GM18499 (cell line): ENCODE measurements at regions not wholly inside any gene's neighbourhood (a gene's known extent, or its start where the extent isn't known, plus 50 kb on each side); places are given as distances from the start of the nearest gene placed in this dataset.
"Not testable (repeated sequence)": the region's sequence is repeated elsewhere in the genome, so short reads cannot be mapped to it uniquely, and the experiment has no call there.

Source experiments
- ATAC-seq: cut with Tn5 transposase; IDR thresholded peaks from one replicate; pipeline ENCODE4 v1.9.1; 2021; ENCODE audit warnings: moderate number of reproducible peaks; ENCODE audit not compliant: insufficient read depth, unreplicated experiment

GRCh38 chr4:130646886-130647285 is 1550.9 kb downstream of the C4orf33 start:
- ATAC-seq = no peak

GRCh38 chr4:130648570-130648969 is 1552.6 kb downstream of the C4orf33 start:
- ATAC-seq = no peak

GRCh38 chr4:130653842-130654241 is 1557.9 kb downstream of the C4orf33 start:
- no peak for ATAC-seq

GRCh38 chr4:130659320-130659719 is 1563.4 kb downstream of the C4orf33 start:
- ATAC-seq = no peak

GRCh38 chr4:130668859-130669258 is 1572.9 kb downstream of the C4orf33 start:
- no peak for ATAC-seq

GRCh38 chr4:130675266-130675665 is 1579.3 kb downstream of the C4orf33 start:
- ATAC-seq = no peak

- ATAC-seq = no peak
These were observed 1593.2 kb downstream of the C4orf33 start for GRCh38 chr4:130689181-130689580.

- ATAC-seq = no peak
These were observed 1602.3 kb downstream of the C4orf33 start for GRCh38 chr4:130698251-130698650.

- ATAC-seq = no peak
These were observed 1603.1 kb downstream of the C4orf33 start for GRCh38 chr4:130699004-130699403.

GRCh38 chr4:130703211-130703935 is 1607.4 kb downstream of the C4orf33 start:
- ATAC-seq = no peak

- no peak for ATAC-seq
These were observed 1609.1 kb downstream of the C4orf33 start for GRCh38 chr4:130705023-130705422.

- ATAC-seq = no peak
These were observed 1616.1 kb downstream of the C4orf33 start for GRCh38 chr4:130712038-130712437.

- ATAC-seq = no peak
These were observed 1618.1 kb downstream of the C4orf33 start for GRCh38 chr4:130714006-130714405.

- no peak for ATAC-seq
These were observed 1626.4 kb downstream of the C4orf33 start for GRCh38 chr4:130722361-130722760.

- ATAC-seq = no peak
These were observed 1640.7 kb downstream of the C4orf33 start for GRCh38 chr4:130736436-130737185.

- ATAC-seq = no peak
These were observed 1642.3 kb downstream of the C4orf33 start for GRCh38 chr4:130738233-130738632.

- no peak for ATAC-seq
These were observed 1651.9 kb downstream of the C4orf33 start for GRCh38 chr4:130747842-130748241.

GRCh38 chr4:130753926-130754325 is 1658.0 kb downstream of the C4orf33 start:
- no peak for ATAC-seq

GRCh38 chr4:130760246-130760645 is 1664.3 kb downstream of the C4orf33 start:
- no peak for ATAC-seq

GRCh38 chr4:130767384-130767783 is 1671.4 kb downstream of the C4orf33 start:
- not testable (repeated sequence) for ATAC-seq

- ATAC-seq = not testable (repeated sequence)
These were observed 1677.0 kb downstream of the C4orf33 start for GRCh38 chr4:130772966-130773365.

- ATAC-seq = no peak
These were observed 1712.5 kb downstream of the C4orf33 start for GRCh38 chr4:130808492-130808891.
